SK-N-MC (cell line): ENCODE measurements at regions not wholly inside any gene's neighbourhood (a gene's known extent, or its start where the extent isn't known, plus 50 kb on each side); places are given as distances from the start of the nearest gene placed in this dataset.

Experiments
- EZH2 ChIP-seq: fragments of 200-600 bp; sonication (generic); IDR thresholded peaks from one replicate; pipeline ENCODE4 v1.6.1; 2017; ENCODE audit warnings: antibody characterized with exemption
- FOXP2 ChIP-seq: optimal IDR thresholded peaks from 2 replicates; pipeline ENCODE3; 2011; ENCODE audit warnings: mild to moderate bottlenecking, moderate library complexity; ENCODE audit not compliant: insufficient read depth; ENCODE audit errors: extremely low read length, control extremely low read depth
- POLR2AphosphoS5 ChIP-seq: IDR thresholded peaks from 2 replicates; pipeline ENCODE4 v1.6.1; 2012; ENCODE audit warnings: mild to moderate bottlenecking, low read depth, low read length, borderline replicate concordance

GRCh38 chr9:78756813-78757510 lies 460.0 kb downstream of the PSAT1 start:
- TF ChIP-seq EZH2 (no peak), POLR2AphosphoS5 (no peak), FOXP2 (no peak)
